Hematopoietic multipotent progenitor cell treated with erythropoietin and hydrocortisone succinate and interleukin-3 and kit ligand, for 6 days (in vitro differentiated cells): ENCODE measurements at regions not wholly inside any gene's neighbourhood (a gene's known extent, or its start where the extent isn't known, plus 50 kb on each side); places are given as distances from the start of the nearest gene placed in this dataset.

Experiments
- DNase-seq: peaks from one replicate; pipeline ENCODE4 v3.0.0-alpha.2; 2015

DNA sequence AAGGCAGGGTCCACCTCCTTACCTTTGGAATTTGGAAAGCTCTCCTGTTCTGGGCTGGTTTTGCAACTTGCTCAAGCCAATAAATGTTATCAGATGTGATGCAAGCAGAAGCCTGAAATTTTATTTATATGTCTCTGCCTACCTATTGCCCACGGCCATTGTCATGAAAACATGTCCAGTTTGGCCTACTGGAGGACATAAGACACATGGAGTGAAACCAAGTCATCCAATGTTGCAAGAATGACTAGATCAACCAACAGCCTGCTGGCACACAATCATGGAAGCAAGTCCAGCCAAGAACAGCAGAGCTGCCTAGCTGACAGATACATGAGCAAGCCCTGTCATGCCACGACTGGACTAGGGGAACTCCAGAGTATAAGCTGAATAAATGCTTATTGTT is 56.7 kb upstream of the IRAK1BP1 start:
- no peak for DNase-seq
